HG03354 (cell line): ENCODE measurements at regions not wholly inside any gene's neighbourhood (a gene's known extent, or its start where the extent isn't known, plus 50 kb on each side); places are given as distances from the start of the nearest gene placed in this dataset.

Experiments
- ATAC-seq: cut with Tn5 transposase; IDR thresholded peaks from one replicate; pipeline ENCODE4 v1.9.1; 2021; ENCODE audit warnings: mild to moderate bottlenecking; ENCODE audit not compliant: unreplicated experiment, poor library complexity, severe bottlenecking

DNA sequence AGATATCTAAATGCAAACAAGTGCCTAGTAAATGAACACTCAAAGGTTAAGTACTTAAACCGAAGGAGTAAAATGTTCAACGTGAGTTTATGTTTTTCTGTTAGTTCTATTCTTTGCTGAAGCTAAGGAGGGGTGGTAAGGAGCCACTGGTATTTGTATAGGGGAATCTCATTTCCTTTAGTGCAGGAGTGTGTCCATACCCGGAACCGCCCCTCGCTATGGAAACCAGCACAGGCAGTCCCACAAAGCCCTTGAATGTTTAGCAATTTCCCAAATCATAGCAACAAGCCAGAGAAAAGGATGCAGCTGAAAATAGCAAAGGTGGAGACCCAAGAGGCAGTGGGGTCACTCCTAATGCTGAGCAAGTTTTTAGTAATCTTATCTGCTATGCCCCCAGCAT is 78.8 kb upstream of the STK32A start:
- ATAC-seq: no peak

DNA sequence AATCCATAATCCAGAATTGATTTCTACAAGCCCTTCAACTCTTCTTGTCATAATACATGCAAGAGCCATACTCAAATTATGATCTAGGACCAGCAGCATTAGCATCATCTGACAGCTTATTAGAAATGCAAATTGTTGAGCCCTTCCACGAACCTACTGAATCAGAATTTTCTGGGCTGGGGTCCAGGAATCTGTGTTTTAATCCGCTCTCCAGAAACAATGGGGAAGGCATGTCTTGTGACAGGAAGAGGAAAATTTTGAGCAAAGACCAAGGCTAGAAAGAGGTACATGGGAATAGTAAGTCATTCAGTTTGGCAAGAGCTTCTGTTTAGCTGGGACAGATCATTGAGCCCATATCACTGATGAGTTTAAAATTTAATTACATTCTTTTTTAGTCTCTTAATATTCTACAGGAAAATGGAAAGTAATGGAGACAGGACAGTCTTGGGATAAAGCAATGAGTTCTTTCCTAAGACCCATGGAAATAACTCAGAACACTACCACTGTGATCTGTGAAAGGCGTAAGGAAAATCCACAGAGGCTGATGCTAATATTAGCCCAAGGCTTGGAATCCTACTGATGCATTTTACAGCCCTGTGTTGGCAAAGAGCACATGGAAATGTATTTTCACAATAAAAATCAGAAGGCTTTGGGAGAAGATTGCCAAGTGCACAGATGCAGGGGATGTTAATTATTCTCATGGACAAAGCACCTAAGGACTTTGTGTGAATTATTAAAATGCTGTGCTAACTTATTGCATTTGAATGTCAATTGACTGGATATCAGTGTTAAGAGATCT is 73.7 kb upstream of the STK32A start:
- ATAC-seq: no peak

DNA sequence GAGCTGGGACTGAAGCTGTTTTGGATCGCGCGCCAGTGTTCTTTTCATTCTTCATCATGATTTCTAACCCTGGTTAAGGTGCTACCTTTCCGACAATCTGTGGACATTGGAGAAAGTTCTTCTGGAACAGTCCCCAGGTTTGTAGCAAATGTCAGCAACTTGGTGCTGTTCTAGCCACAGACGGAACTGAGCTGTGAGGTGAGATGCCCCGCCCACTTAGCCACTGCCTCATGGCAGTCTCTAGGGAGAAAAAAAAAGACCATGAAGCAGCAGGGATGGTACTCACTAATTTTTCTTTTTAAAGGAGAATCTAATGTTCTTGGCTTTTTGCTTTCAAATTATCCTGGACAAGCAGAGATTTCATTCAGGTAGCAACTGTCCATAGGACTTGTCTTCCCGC is 72.1 kb upstream of the STK32A start:
- no peak for ATAC-seq

DNA sequence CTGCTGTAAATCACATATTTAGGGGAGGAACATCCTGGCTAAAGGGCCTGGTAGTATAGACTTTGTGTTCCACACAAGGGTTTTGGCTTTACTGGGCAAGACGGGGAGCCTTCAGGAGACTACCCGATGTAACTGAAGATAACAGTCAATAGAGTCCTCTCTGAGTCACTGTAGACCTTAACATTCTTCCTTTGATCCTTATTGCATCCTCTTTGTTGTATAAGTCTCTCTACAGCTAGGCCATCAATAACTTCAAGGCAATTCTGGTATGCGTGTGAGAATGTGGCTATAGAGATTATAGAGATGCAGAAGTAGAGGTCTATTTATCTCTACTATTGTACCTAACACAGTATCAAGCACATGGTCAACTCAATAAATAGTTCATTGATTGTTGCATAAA is 67.3 kb upstream of the STK32A start:
- ATAC-seq: no peak

DNA sequence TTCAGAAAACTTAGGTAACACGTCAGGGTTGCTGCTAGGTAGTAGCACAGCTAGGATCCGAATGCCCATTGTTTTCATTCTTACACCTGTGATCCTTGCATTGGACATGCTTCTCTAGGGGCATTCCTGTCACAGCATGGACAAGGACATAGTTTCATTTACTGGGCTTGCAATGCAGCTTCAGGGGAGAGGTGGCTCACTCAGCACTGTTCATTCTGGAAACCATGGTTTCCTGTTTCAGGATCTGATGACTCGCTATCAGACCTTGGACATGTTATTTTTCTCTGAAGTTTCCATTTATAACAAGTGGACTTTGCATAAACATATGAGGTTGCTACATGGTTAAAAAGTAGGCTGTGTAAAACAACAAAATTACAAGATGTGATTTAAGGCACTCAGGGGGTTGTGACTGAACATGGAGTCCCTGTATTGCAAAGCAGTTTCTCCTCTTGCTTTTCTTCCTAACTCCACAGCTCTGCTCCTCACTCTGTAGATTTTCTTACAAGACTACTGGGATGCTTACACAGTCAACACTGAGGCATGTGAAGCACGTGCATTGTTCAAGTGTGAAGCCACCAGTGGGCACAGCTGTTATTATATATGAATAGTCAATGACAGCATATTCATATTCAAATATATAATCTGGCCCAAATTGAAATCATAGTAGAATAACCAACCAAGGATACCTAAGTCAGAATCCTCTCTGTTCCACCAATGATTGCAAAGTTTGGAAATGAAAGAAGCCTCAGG is 66.1 kb upstream of the STK32A start:
- ATAC-seq: peak; percentile 15

DNA sequence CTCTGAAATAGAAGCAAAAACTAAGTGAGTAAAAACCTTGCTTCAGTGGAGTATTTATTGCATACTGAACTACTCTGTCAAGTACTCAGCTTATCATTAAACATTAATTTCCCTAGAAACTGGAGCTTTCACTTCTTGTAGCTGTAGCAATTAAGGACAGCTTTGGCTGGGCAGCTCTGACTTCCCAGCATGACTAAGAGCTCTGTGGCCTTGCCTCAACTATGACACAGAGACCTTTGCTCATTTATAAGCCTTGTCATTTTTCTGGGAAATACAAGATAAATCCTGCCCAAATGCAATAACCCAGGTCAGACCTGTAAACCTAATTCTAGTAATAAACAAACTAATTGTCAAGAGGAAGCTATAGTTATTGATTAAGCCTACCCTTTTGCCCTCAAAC is 65.4 kb upstream of the STK32A start:
- peak; percentile 78 for ATAC-seq

DNA sequence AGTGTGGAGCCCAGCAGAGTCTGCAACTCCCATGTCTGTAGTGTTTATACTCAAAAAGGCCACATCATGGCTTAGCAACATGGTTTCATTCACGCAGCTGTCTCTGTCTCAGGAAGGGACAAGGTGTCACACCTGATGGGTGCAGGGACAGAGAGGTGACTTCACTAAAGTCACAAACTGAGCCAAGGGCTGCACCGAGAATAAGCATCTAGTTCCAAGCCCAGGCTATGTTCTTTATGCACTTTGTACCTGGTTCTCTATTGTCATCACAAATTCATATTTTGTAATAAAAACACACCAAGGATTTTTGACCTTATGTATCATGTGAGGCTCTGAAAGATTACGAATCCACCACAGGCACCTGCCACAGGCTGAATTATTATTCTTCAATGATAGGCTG is 64.9 kb upstream of the STK32A start:
- peak; percentile 38 for ATAC-seq

DNA sequence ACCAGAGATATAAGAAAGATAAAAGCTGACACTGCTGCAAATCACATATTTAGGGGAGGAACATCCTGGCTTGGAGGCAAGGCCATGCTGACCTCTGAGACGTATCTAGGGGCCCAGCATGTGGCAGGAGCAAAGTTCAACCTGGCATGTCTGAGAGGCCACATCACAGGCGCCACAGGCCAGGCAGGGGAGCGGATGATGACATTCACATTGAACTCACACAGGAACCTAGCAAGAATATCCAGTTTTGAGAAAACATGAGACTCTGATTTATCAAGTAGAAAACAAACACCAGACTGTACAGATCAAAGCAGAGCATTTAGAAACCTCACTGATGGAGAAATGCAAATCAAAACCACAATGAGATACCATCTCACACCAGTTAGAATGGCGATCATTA is 64.2 kb upstream of the STK32A start:
- peak; percentile 79 for ATAC-seq

DNA sequence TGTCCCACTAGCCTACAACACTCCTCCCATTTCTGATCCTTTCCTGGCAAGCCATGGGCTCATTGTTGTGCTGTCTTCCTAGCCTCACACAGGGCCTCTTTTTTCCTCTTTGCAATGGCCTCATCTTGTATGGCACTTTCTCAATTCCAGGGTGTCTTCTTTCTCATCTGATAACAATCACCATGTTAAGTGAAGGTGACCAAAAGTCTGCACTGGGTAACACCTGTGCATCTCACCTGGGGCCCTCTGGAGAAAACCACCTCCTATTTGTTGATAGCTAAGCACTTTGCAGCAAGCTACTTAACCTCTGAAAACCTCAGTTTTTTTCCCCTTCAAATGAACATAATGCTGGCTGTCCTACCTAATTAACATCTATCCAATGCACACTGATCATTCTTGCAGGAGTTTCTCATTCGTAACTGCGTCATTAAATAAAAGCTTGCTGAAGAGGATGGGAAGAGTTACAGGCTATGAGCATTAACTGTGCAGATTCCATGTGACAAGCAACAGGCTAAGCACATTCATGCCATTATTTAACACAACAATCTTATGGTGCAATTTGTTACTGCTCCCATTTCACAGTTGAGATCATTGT is 60.1 kb upstream of the STK32A start:
- no peak for ATAC-seq

DNA sequence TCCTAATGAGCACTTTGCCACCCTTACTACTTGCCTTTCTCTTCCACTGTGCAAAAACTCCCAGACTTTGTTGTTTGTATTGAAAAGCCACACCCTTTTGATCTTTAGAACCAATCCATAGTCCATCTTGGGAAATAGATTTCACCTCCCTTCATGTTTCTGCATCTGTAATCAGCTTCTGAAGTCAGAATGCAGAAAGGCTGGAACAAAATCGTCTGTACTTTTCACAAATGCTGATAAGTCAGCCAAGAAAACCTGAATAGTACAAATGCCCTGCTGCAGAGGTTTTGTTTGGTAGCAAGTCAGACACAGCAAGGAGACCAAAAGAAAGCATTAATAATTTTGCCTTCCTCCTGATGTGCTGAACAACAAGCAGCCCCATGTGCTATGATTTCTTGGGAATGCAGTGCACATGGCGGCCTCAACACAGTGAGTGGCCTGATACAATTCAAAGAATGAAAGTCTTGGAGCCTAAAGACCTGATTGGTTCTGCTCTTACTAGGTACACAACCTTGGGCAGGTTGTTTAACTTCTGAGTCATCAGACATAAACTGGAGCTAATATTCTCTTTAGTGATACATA is 59.2 kb upstream of the STK32A start:
- no peak for ATAC-seq

DNA sequence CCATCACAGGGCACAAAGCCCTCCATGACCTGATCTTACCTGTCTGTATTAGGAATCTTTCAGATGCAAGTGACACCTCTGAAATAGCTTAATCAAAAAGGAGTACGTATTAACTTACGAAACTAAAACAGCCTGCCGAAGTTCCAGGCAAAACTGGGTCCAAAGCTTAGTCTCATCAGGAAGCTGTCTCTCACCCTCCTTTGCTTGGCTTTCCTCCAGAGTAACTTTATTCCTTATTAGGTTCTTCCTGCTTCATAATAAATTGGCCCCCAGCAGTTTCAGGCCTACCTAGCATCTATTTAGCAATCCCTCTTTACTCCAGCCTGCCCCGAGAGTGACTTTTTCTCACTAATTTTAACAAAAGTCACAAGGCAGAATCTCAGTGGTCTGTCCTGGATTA is 58.4 kb upstream of the STK32A start:
- no peak for ATAC-seq

DNA sequence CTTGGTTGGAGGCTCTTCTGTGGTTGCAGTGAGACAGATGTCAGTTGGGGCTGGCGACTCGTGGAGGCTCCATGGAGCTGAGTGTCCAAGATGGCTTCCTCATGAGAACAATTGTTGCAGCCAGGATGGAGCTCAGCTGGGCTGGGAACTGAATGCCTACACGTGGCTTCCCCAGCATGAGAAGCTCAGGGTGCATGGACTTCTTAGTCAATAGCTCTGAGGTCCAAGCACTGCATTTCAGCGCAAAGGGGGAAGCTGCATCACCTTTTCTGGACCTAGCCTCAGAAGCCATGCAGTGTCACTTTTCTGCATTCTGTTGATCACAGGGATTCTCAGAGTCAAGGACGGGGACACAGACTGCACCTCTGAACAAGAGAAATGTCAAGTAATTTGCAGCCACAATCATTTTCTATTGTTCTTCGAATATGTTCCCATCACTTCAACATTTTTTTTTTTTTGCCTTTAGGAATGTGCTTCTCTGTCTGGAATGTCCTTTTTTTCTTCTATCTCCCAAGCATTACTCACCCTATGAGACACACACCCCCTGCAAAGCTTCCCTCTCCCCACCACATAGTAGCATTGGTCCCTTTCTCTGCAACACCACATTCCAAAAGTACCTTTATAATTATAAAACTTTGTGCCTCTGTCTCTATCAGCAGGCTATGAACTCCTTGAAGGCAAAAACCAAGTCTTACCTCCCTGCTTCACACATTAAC is 57.5 kb upstream of the STK32A start:
- no peak for ATAC-seq

DNA sequence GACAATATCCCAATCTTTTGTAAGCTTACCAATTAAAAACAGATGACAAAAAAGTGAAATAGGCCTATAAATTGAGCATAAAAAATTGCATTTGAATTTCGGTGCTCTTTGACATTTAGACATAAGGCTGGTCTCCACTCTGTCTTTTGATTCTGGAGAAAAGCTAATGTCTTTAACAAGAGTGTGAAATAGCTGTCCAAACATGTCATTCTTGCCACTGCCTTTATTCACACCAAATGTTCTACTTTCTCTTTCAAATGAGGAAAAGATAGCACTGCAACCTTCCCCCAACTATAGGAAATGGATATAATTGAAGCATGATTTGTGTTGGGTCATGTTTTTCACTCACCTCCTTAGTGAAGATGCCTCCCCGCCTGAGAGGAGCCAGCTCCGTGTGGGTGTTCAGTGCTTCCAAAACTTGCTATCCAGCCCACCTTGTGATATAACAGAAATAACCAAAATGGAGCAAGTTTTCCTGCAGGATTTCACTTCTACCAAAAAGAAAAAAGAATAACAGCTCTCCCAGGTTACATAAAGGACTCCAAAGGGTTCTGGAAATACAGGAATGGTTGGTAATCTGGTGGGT is 55.2 kb upstream of the STK32A start:
- no peak for ATAC-seq

DNA sequence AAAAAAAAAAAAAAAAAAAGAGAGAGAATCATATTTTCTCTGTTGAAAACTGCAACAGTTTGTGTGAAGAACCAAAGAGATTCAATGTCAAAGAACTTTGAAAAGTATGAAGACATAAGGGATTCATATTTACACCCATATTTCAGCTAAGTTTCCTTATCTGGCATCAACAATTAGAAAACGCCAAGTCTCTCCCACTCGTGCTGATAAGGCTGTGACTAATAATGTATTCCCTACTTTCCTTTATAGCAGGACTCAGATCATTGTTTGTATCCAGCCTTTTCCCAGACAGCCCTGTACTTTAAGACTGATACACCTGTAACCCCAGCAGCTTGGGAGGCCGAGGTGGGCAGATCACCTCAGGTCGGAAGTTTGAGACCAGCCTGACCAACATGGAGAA is 54.1 kb upstream of the STK32A start:
- no peak for ATAC-seq
